SK-N-SH (cell line): ENCODE measurements at regions not wholly inside any gene's neighbourhood (a gene's known extent, or its start where the extent isn't known, plus 50 kb on each side); places are given as distances from the start of the nearest gene placed in this dataset.

Experiments used
- CTCF ChIA-PET: fragments of 300-600, 350-600 bp; formaldehyde crosslinking; extraction: SDS; loops from one replicate; lab custom pipeline; 2021; lab: Yijun Ruan, JAX
- POLR2A ChIA-PET: fragments of 350-600 bp; sonication (Branson Sonifier 250); formaldehyde crosslinking; extraction: SDS; loops from one replicate; lab custom pipeline; 2020; ENCODE audit warnings: antibody characterized with exemption, inconsistent platforms; lab: Yijun Ruan, JAX
- DNase-seq: peaks from one replicate; pipeline ENCODE4 v3.0.0; 2012
- H2AFZ ChIP-seq: fragments of 200-600 bp; sonication (generic); 2 replicates; pipeline ENCODE4 v1.8.1; 2016; ENCODE audit warnings: antibody characterized with exemption, mild to moderate bottlenecking, low read depth
- H3F3A ChIP-seq: fragments of 200-600 bp; sonication (generic); replicated peaks from 2 replicates; pipeline ENCODE3; 2016; ENCODE audit warnings: antibody characterized with exemption, mild to moderate bottlenecking; ENCODE audit not compliant: insufficient read depth
- H3K27ac ChIP-seq, 2 experiments: fragments of 200-500 bp in 1 of 2; fragments of 200-600 bp in 1 of 2; sonication (Bioruptor generic) in 1 of 2; sonication (generic), shearing (Covaris generic) in 1 of 2; 2 replicates each; pipeline versions ENCODE4 v1.5.1 to v1.6.1; 2014 to 2016; ENCODE audit warnings: low read depth in 2 of 2, inconsistent platforms in 1 of 2, low read length in 1 of 2, mild to moderate bottlenecking in 1 of 2, mixed read lengths in 1 of 2
- H3K27me3 ChIP-seq: fragments of 200-600 bp; sonication (generic), shearing (Covaris generic); 2 replicates; pipeline ENCODE4 v1.6.1; 2016; ENCODE audit warnings: mixed run types; ENCODE audit not compliant: insufficient read depth
- H3K36me3 ChIP-seq, 2 experiments: fragments of 200-500 bp in 1 of 2; fragments of 200-600 bp in 1 of 2; sonication (Bioruptor generic) in 1 of 2; sonication (generic) in 1 of 2; replicated peaks in 1 of 2; 2 replicates each; pipeline versions ENCODE3 to v1.5.1; 2014 to 2016; ENCODE audit warnings: low read length in 1 of 2, mild to moderate bottlenecking in 1 of 2; ENCODE audit not compliant: insufficient read depth in 2 of 2, control insufficient read depth in 1 of 2
- H3K4me1 ChIP-seq, 2 experiments: fragments of 200-500 bp in 1 of 2; fragments of 200-600 bp in 1 of 2; sonication (Bioruptor generic) in 1 of 2; sonication (generic), shearing (Covaris generic) in 1 of 2; 2 replicates each; pipeline versions ENCODE4 v1.5.1 to v1.6.1; 2014 to 2016; ENCODE audit warnings: low read depth in 1 of 2, low read length in 1 of 2, mixed run types in 1 of 2; ENCODE audit not compliant: insufficient read depth in 2 of 2, control insufficient read depth in 1 of 2
- H3K4me2 ChIP-seq: fragments of 200-600 bp; sonication (generic), shearing (Covaris generic); 2 replicates; pipeline ENCODE4 v1.6.1; 2017; ENCODE audit warnings: mixed run types
- H3K4me3 ChIP-seq, 2 experiments: fragments of 200-500 bp in 1 of 2; fragments of 200-600 bp in 1 of 2; sonication (Bioruptor generic) in 1 of 2; sonication (generic), shearing (Covaris generic) in 1 of 2; 2 replicates each; pipeline versions ENCODE4 v1.5.1 to v1.8.1; 2014 to 2016; ENCODE audit warnings: low read depth in 2 of 2, inconsistent platforms in 1 of 2, low read length in 1 of 2, mild to moderate bottlenecking in 1 of 2, mixed read lengths in 1 of 2, moderate library complexity in 1 of 2
- H3K79me2 ChIP-seq: fragments of 200-600 bp; sonication (generic); 2 replicates; pipeline ENCODE4 v1.8.1; 2017; ENCODE audit warnings: mild to moderate bottlenecking; ENCODE audit not compliant: insufficient read depth
- H3K9ac ChIP-seq: fragments of 200-600 bp; sonication (generic); 2 replicates; pipeline ENCODE4 v1.6.1; 2017; ENCODE audit warnings: mixed run types
- H3K9me2 ChIP-seq: fragments of 200-600 bp; sonication (generic); 2 replicates; pipeline ENCODE4 v1.6.1; 2017; ENCODE audit warnings: mixed run types
- H3K9me3 ChIP-seq: fragments of 200-600 bp; sonication (generic); 2 replicates; pipeline ENCODE4 v1.6.1; 2017; ENCODE audit warnings: mixed run types, mild to moderate bottlenecking, moderate library complexity
- H4K20me1 ChIP-seq: fragments of 200-600 bp; sonication (generic); 2 replicates; pipeline ENCODE4 v1.6.1; 2017; ENCODE audit warnings: mild to moderate bottlenecking, mixed run types; ENCODE audit not compliant: insufficient read depth
- ELF1 ChIP-seq: IDR thresholded peaks from 2 replicates; pipeline ENCODE4 v1.4.0; 2012
- EP300 ChIP-seq, 2 experiments: IDR thresholded peaks; 2 replicates each; pipeline versions ENCODE4 v1.4.0 to v1.6.1; 2012; ENCODE audit warnings: borderline replicate concordance in 1 of 2, low read depth in 1 of 2, low read length in 1 of 2
- EZH2phosphoT487 ChIP-seq: fragments of 200-600 bp; sonication (generic); IDR thresholded peaks from 2 replicates; pipeline ENCODE4 v1.6.1; 2017; ENCODE audit warnings: low read depth, mixed run types, mild to moderate bottlenecking, antibody characterized with exemption, moderate library complexity, borderline replicate concordance
- FOSL2 ChIP-seq: IDR thresholded peaks from 2 replicates; pipeline ENCODE4 v1.4.0; 2012; ENCODE audit warnings: low read depth, mild to moderate bottlenecking, moderate library complexity, borderline replicate concordance
- FOXJ3 ChIP-seq: sonication (generic); formaldehyde crosslinking; IDR thresholded peaks from 2 replicates; pipeline ENCODE4 v1.5.1; 2020; ENCODE audit warnings: mild to moderate bottlenecking, missing genetic modification reagents
- GABPA ChIP-seq: IDR thresholded peaks from 2 replicates; pipeline ENCODE4 v1.4.0; 2012; ENCODE audit warnings: low read depth, mild to moderate bottlenecking
- JUND ChIP-seq: IDR thresholded peaks from 2 replicates; pipeline ENCODE4 v1.4.0; 2012
- MXI1 ChIP-seq: IDR thresholded peaks from 2 replicates; pipeline ENCODE4 v1.6.1; 2012; ENCODE audit warnings: mild to moderate bottlenecking, low read depth, low read length, improper control_type of control experiment
- NRF1 ChIP-seq: IDR thresholded peaks from 2 replicates; pipeline ENCODE4 v1.6.1; 2012; ENCODE audit warnings: low read depth, mild to moderate bottlenecking, low read length
- RAD21 ChIP-seq: IDR thresholded peaks from 2 replicates; pipeline ENCODE4 v1.6.1; 2012; ENCODE audit warnings: mild to moderate bottlenecking, low read length
- SIN3A ChIP-seq: IDR thresholded peaks from 2 replicates; pipeline ENCODE4 v1.6.1; 2012; ENCODE audit warnings: low read depth, mild to moderate bottlenecking, low read length, moderate library complexity, borderline replicate concordance
- SMC3 ChIP-seq: IDR thresholded peaks from 2 replicates; pipeline ENCODE4 v1.6.1; 2012; ENCODE audit warnings: low read depth, low read length, improper control_type of control experiment
- TAF1 ChIP-seq: IDR thresholded peaks from 2 replicates; pipeline ENCODE4 v1.6.1; 2012; ENCODE audit warnings: low read depth, mild to moderate bottlenecking, low read length, moderate library complexity, borderline replicate concordance
- WGBS: methylation state at CpG from one replicate; pipeline ENCODE4 v1.1.6; 2017; ENCODE audit warnings: low lambda C conversion rate; 5-methylcytosine and 5-hydroxymethylcytosine counted together
- TF ChIP-seq, protein P1 (sequence below): IDR thresholded peaks from 2 replicates; pipeline ENCODE4 v1.4.0; 2012; ENCODE audit warnings: low read depth, borderline replicate concordance
- TF ChIP-seq, protein P2 (sequence below): IDR thresholded peaks from 2 replicates; pipeline ENCODE4 v1.4.0; 2012; ENCODE audit warnings: low read depth
- TF ChIP-seq, protein P3 (sequence below): IDR thresholded peaks from 2 replicates; pipeline ENCODE4 v1.4.0; 2012; ENCODE audit warnings: low read depth, borderline replicate concordance
- TF ChIP-seq, protein P4 (sequence below): IDR thresholded peaks from 2 replicates; pipeline ENCODE4 v1.6.1; 2012; ENCODE audit warnings: mild to moderate bottlenecking, low read depth, low read length, moderate library complexity
- TF ChIP-seq, protein P5 (sequence below): fragments of 150-350 bp; IDR thresholded peaks from 2 replicates; pipeline ENCODE4 v1.6.1; 2016; ENCODE audit warnings: mild to moderate bottlenecking, low read depth, low read length

DNA sequence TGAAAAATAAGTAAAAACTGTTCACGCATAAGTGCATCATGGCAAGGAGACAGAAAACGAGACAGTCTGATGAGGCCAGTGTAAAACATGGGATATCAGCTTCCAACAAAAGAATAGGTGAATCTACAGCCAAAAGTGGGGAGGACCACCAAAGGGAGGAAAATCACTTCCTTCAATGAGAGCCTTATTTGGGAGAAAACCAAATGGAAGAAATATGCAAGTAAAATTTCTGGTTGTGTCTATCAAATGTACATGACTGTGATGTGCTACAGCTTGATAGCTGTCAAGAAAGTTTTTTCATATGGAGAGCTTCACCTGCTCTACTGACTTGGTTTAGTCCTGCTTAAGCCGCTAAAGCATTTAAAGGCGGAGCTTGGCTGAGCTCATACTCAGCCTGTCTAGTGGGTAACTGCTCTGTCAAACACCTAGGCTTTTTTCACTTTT, 66.2 kb downstream of the MAGEA1 start:
- Histone ChIP-seq H3K4me1 (no peaks in the 10 kb centered on the region), H3K9ac (no peak overlapping the region), H3K4me3 (no peak overlapping the region), H3K27me3 (peaks cover 44% of the 10 kb centered on the region), H2AFZ (no peak overlapping the region), H4K20me1 (no peaks in the 10 kb centered on the region), H3F3A (no peaks in the 10 kb centered on the region), H3K27ac (no peak overlapping the region), H3K9me3 (no peaks in the 10 kb centered on the region), H3K36me3 (no peaks in the 10 kb centered on the region), H3K4me2 (no peak overlapping the region), H3K9me2 (no peaks in the 10 kb centered on the region), H3K79me2 (no peaks in the 10 kb centered on the region)
- 1% methylated on average over 4 of the region's 4 CpGs for WGBS
- DNase-seq = no peak
- TF ChIP-seq, protein P1, sequence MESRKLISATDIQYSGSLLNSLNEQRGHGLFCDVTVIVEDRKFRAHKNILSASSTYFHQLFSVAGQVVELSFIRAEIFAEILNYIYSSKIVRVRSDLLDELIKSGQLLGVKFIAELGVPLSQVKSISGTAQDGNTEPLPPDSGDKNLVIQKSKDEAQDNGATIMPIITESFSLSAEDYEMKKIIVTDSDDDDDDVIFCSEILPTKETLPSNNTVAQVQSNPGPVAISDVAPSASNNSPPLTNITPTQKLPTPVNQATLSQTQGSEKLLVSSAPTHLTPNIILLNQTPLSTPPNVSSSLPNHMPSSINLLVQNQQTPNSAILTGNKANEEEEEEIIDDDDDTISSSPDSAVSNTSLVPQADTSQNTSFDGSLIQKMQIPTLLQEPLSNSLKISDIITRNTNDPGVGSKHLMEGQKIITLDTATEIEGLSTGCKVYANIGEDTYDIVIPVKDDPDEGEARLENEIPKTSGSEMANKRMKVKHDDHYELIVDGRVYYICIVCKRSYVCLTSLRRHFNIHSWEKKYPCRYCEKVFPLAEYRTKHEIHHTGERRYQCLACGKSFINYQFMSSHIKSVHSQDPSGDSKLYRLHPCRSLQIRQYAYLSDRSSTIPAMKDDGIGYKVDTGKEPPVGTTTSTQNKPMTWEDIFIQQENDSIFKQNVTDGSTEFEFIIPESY = no peak
- TF ChIP-seq SMC3 (no peak), NRF1 (no peak), EP300 (IDR thresholded peaks at IDR 0.05; ENCODE audit: borderline replicate concordance in 1 of 2, low read depth in 1 of 2, low read length in 1 of 2) (no peak), EZH2phosphoT487 (no peak), JUND (no peak), MXI1 (no peak), FOXJ3 (no peak), GABPA (no peak), TAF1 (no peak), SIN3A (no peak), FOSL2 (no peak), ELF1 (no peak), RAD21 (no peak)
- TF ChIP-seq, protein P2, sequence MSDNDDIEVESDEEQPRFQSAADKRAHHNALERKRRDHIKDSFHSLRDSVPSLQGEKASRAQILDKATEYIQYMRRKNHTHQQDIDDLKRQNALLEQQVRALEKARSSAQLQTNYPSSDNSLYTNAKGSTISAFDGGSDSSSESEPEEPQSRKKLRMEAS = no peak
- TF ChIP-seq, protein P3, sequence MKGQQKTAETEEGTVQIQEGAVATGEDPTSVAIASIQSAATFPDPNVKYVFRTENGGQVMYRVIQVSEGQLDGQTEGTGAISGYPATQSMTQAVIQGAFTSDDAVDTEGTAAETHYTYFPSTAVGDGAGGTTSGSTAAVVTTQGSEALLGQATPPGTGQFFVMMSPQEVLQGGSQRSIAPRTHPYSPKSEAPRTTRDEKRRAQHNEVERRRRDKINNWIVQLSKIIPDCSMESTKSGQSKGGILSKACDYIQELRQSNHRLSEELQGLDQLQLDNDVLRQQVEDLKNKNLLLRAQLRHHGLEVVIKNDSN = no peak
- TF ChIP-seq, protein P4, sequence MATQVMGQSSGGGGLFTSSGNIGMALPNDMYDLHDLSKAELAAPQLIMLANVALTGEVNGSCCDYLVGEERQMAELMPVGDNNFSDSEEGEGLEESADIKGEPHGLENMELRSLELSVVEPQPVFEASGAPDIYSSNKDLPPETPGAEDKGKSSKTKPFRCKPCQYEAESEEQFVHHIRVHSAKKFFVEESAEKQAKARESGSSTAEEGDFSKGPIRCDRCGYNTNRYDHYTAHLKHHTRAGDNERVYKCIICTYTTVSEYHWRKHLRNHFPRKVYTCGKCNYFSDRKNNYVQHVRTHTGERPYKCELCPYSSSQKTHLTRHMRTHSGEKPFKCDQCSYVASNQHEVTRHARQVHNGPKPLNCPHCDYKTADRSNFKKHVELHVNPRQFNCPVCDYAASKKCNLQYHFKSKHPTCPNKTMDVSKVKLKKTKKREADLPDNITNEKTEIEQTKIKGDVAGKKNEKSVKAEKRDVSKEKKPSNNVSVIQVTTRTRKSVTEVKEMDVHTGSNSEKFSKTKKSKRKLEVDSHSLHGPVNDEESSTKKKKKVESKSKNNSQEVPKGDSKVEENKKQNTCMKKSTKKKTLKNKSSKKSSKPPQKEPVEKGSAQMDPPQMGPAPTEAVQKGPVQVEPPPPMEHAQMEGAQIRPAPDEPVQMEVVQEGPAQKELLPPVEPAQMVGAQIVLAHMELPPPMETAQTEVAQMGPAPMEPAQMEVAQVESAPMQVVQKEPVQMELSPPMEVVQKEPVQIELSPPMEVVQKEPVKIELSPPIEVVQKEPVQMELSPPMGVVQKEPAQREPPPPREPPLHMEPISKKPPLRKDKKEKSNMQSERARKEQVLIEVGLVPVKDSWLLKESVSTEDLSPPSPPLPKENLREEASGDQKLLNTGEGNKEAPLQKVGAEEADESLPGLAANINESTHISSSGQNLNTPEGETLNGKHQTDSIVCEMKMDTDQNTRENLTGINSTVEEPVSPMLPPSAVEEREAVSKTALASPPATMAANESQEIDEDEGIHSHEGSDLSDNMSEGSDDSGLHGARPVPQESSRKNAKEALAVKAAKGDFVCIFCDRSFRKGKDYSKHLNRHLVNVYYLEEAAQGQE = no peak
- TF ChIP-seq, protein P5, sequence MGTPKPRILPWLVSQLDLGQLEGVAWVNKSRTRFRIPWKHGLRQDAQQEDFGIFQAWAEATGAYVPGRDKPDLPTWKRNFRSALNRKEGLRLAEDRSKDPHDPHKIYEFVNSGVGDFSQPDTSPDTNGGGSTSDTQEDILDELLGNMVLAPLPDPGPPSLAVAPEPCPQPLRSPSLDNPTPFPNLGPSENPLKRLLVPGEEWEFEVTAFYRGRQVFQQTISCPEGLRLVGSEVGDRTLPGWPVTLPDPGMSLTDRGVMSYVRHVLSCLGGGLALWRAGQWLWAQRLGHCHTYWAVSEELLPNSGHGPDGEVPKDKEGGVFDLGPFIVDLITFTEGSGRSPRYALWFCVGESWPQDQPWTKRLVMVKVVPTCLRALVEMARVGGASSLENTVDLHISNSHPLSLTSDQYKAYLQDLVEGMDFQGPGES = no peak
- POLR2A ChIA-PET = no interaction called here
- CTCF ChIA-PET = interaction anchor here (0.8 kb wide), 1 partner anchor 216 kb away, joined by 3 read pairs; no protein-coding TSS in a partner anchor
